Natural killer cell (primary cell): ENCODE measurements at regions not wholly inside any gene's neighbourhood (a gene's known extent, or its start where the extent isn't known, plus 50 kb on each side); places are given as distances from the start of the nearest gene placed in this dataset.

ENCODE experiments used
- ATAC-seq, 3 donors: fragments of 150-1000 bp in 2 of 3; fragments of 200-7000 bp in 1 of 3; cut with Tn5 transposase; 1 replicate in 1 of 3; 2 replicates in 2 of 3; pipeline ENCODE4 v1.10.0; 2021; ENCODE audit warnings: mild to moderate bottlenecking in 2 of 3, moderate library complexity in 2 of 3
- DNase-seq, 2 donors: peaks; one replicate each; pipeline versions ENCODE4 v3.0.0 to v3.0.0-alpha.2; 2013 to 2021; ENCODE audit warnings: mixed read lengths in 1 of 2
- H3K27ac ChIP-seq: one replicate; pipeline ENCODE4 v1.5.1; 2013; ENCODE audit warnings: mild to moderate bottlenecking, low read length
- H3K27me3 ChIP-seq: one replicate; pipeline ENCODE4 v1.6.1; 2013; ENCODE audit warnings: low read length; ENCODE audit not compliant: control insufficient read depth, insufficient read depth
- H3K36me3 ChIP-seq: one replicate; pipeline ENCODE4 v1.6.1; 2013; ENCODE audit warnings: low read length; ENCODE audit not compliant: control insufficient read depth, insufficient read depth
- H3K4me1 ChIP-seq: one replicate; pipeline ENCODE4 v1.6.1; 2013; ENCODE audit warnings: low read length; ENCODE audit not compliant: control insufficient read depth, insufficient read depth
- H3K4me3 ChIP-seq: one replicate; pipeline ENCODE4 v1.5.1; 2013; ENCODE audit warnings: low read length
- H3K9me3 ChIP-seq: one replicate; pipeline ENCODE4 v1.6.1; 2013; ENCODE audit warnings: low read length; ENCODE audit not compliant: control insufficient read depth, insufficient read depth
- H3K27ac Mint-ChIP-seq, 2 donors: one replicate each; pipeline ENCODE4 v1.8.0; 2022; ENCODE audit warnings: mild to moderate bottlenecking in 2 of 2, mixed read lengths in 2 of 2, moderate library complexity in 1 of 2
- H3K27me3 Mint-ChIP-seq, 2 donors: one replicate each; pipeline ENCODE4 v1.8.0; 2022; ENCODE audit warnings: low read depth in 2 of 2, mixed read lengths in 2 of 2
- H3K36me3 Mint-ChIP-seq: one replicate; pipeline ENCODE4 v1.8.0; 2022; ENCODE audit warnings: mixed read lengths
- H3K4me1 Mint-ChIP-seq, 2 donors: one replicate each; pipeline ENCODE4 v1.8.0; 2022; ENCODE audit warnings: mixed read lengths in 2 of 2
- H3K4me3 Mint-ChIP-seq: one replicate; pipeline ENCODE4 v1.8.0; 2022; ENCODE audit warnings: mild to moderate bottlenecking, moderate library complexity, mixed read lengths
- H3K9me3 Mint-ChIP-seq, 2 donors: one replicate each; pipeline ENCODE4 v1.8.0; 2022; ENCODE audit warnings: mixed read lengths in 2 of 2
- WGBS: methylation state at CpG from one replicate; pipeline ENCODE4 v1.1.7; 2013; ENCODE audit warnings: missing lambda C conversion rate; ENCODE audit not compliant: insufficient coverage; 5-methylcytosine and 5-hydroxymethylcytosine counted together
- intact Hi-C: fragments of 100-400 bp; cut with micrococcal nuclease; formaldehyde crosslinking; loops from one replicate; pipeline ENCODE4 v1.14.2; 2022
- TF ChIP-seq, protein P1 (sequence below): fragments of 200-600 bp; IDR thresholded peaks from one replicate; pipeline ENCODE4 v1.8.0; 2022; ENCODE audit warnings: antibody characterized with exemption

DNA sequence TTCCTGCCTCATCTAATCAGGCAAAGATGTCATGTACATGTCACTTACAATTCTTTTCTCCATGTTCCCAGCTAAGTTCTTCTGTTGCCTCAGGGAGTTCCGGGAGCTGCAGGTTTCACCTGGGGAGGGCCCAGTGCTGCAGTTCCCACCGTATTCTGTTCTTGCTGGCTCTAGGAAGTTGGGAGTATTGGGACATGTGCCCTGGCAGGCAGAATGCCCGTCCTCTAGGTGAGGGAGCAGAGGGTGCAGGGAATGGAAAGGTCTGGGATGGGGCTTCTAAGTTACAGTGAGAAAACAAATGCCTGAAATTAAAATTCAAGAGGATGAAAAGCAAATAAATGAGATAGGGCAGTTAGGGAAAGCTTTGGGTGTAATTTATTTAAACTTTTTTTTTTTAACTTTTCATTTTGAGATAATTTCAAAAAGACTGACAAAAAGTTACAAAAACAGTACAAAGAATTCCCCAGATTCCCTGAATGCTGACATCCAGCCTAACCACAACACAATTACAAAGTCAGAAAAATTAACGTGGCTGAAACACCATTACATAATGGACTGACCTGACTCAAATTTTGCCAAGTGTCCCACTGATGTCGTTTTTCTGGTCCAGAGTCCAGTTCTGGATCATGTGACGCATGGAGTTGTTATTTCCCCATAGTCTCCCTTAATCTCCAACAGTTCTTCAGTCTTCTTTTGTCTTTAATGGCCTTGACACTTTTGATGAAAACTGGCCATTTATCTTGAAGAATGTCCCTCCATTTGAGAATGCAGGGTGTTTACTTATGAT, 187.2 kb upstream of the MYL2 start:
- TF ChIP-seq, protein P1, sequence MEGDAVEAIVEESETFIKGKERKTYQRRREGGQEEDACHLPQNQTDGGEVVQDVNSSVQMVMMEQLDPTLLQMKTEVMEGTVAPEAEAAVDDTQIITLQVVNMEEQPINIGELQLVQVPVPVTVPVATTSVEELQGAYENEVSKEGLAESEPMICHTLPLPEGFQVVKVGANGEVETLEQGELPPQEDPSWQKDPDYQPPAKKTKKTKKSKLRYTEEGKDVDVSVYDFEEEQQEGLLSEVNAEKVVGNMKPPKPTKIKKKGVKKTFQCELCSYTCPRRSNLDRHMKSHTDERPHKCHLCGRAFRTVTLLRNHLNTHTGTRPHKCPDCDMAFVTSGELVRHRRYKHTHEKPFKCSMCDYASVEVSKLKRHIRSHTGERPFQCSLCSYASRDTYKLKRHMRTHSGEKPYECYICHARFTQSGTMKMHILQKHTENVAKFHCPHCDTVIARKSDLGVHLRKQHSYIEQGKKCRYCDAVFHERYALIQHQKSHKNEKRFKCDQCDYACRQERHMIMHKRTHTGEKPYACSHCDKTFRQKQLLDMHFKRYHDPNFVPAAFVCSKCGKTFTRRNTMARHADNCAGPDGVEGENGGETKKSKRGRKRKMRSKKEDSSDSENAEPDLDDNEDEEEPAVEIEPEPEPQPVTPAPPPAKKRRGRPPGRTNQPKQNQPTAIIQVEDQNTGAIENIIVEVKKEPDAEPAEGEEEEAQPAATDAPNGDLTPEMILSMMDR: no peak
- DNase-seq (no peak), ATAC-seq (no peak)
- Histone ChIP-seq H3K4me1 (no peaks in the 10 kb centered on the region), H3K4me3 (no peak overlapping the region), H3K27me3 (no peaks in the 10 kb centered on the region), H3K27ac (no peak overlapping the region), H3K36me3 (no peaks in the 10 kb centered on the region), H3K9me3 (no peaks in the 10 kb centered on the region)
- Mint-ChIP-seq H3K9me3 (no peaks in the 10 kb centered on the region), H3K4me1 (no peaks in the 10 kb centered on the region), H3K4me3 (no peak overlapping the region), H3K36me3 (no peaks in the 10 kb centered on the region), H3K27ac (no peak overlapping the region), H3K27me3 (peaks cover 12 to 19% of the 10 kb centered on the region in 2 donors)
- 83% methylated on average over 6 of the region's 6 CpGs for WGBS
- intact Hi-C loops: no loop called here

GRCh38 chr12:111105294-111105693, 184.9 kb upstream of the MYL2 start:
- no peaks in the 10 kb centered on the region for H3K9me3 Mint-ChIP-seq
- H3K27ac Mint-ChIP-seq: no peak overlapping the region
- H3K4me1 ChIP-seq: no peaks in the 10 kb centered on the region
- H3K4me1 Mint-ChIP-seq: no peaks in the 10 kb centered on the region
- no peaks in the 10 kb centered on the region for H3K27me3 ChIP-seq
- no peaks in the 10 kb centered on the region for H3K36me3 ChIP-seq
- peaks cover 6 to 16% of the 10 kb centered on the region in 2 donors for H3K27me3 Mint-ChIP-seq
- H3K4me3 Mint-ChIP-seq: no peak overlapping the region
- TF ChIP-seq, protein P1: no peak
- no peaks in the 10 kb centered on the region for H3K36me3 Mint-ChIP-seq
- no peak overlapping the region for H3K4me3 ChIP-seq
- WGBS: 88% methylated on average over 6 of the region's 6 CpGs
- H3K27ac ChIP-seq: no peak overlapping the region
- ATAC-seq: no peak
- intact Hi-C loops: no loop called here
- no peaks in the 10 kb centered on the region for H3K9me3 ChIP-seq
- no peak for DNase-seq

DNA sequence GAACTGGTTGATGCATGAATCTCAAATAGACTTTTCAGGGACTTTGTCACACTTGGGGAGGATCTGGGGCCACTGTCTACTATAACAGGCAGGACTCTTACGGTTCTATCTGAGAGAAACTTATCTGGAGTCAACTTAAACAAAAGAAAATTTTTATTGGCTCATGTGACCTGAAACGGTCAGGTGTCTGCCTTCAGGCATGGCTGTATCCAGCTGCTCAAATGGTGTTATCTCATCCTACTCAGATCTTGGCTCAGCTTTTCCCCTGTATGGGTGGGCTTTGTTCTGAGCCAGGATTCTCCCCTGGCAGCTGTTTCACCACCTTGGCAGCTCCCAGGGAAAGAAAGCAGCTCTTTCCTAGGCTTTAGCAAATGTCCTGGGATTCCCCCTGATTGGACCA, 183.2 kb upstream of the MYL2 start:
- Mint-ChIP-seq H3K27ac (no peak overlapping the region), H3K36me3 (no peaks in the 10 kb centered on the region), H3K4me3 (no peak overlapping the region), H3K27me3 (peaks cover 6 to 21% of the 10 kb centered on the region in 2 donors), H3K4me1 (peaks cover 0 to 8% of the 10 kb centered on the region in 2 donors), H3K9me3 (no peaks in the 10 kb centered on the region)
- no peak overlapping the region for H3K27ac ChIP-seq
- no peaks in the 10 kb centered on the region for H3K27me3 ChIP-seq
- H3K9me3 ChIP-seq: no peaks in the 10 kb centered on the region
- intact Hi-C loops: no loop called here
- DNase-seq (no peak), ATAC-seq (no peak)
- TF ChIP-seq, protein P1: no peak
- no peaks in the 10 kb centered on the region for H3K4me1 ChIP-seq
- WGBS: 75% methylated on average over 2 of the region's 2 CpGs
- no peaks in the 10 kb centered on the region for H3K36me3 ChIP-seq
- no peak overlapping the region for H3K4me3 ChIP-seq
